ENCODE measurements at regions not wholly inside any gene's neighbourhood (a gene's known extent, or its start where the extent isn't known, plus 50 kb on each side); places are given as distances from the start of the nearest gene placed in this dataset.

- DNase-seq (ENCODE audit: low read depth): no peak
Observed at GRCh38 chr3:66592927-66593625, 92.3 kb upstream of the LRIG1 start.

DNA sequence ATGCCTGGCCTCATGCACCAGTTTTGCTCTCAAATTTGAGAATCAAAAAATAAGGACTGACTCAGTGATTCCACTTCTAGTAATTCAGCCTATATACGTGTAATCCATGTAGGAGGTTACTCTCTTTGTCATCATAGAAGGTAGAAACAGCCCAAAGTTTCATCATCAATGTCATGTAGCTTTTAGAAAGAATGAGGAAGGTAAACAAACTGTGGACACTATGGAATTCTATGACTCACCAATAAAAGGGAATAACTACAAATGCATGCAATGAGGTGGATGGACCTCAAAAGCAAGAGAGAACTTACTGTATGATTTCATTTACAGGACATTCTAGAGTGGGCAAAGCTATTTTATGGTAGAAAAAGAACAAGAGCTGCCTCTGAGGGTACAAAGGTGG is 93.2 kb upstream of the LRIG1 start:
- DNase-seq (ENCODE audit: low read depth): no peak

GRCh38 chr3:66597308-66597863 is 96.6 kb upstream of the LRIG1 start:
- no peak for DNase-seq (ENCODE audit: low read depth)

DNA sequence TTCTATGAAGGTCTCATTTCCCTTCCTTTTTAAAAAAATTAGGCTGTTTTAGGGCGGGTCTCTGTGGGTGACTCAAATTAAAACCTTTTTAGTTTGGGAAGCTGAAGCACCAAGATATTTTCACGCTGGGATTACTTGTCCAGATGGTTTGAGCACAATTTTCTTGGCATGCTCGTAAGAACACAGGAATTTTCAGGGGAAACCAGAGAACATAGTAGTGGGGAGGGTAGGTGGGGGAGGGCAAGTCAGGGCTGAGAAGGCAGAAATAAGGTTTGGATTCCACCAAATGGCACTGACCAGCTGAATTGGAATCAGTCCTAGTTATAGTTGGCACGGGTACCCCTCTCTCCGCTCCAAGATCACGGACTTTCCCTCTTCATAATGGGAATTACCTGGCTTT is 97.3 kb upstream of the LRIG1 start:
- no peak for DNase-seq (ENCODE audit: low read depth)

- no peak for DNase-seq (ENCODE audit: low read depth)
Observed at GRCh38 chr3:66602237-66602636, 101.4 kb upstream of the LRIG1 start.

- no peak for DNase-seq (ENCODE audit: low read depth)
Observed at GRCh38 chr3:66602691-66603090, 101.9 kb upstream of the LRIG1 start.

DNA sequence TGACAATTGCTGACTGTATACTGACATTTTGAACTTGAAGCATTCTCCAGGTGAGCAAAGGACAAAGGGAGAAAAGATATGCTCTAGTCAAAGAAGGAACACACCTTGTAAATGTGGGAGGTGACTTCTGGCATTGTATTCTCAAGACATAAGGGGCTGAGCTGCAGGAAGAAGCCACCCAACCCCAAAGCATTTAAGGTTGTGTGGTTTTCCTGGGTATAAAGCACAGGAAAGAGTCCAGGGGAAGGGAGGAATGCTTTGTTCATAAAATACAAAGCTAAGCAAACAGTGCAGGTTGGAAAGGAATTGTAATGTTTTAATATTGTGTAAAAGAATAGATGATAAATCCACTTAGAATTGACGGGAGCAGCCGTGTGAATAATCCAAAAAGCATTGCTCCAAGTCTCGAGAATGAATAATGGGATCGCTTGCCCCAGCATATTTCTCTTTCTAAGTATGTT is 102.4 kb upstream of the LRIG1 start:
- no peak for DNase-seq (ENCODE audit: low read depth)

DNA sequence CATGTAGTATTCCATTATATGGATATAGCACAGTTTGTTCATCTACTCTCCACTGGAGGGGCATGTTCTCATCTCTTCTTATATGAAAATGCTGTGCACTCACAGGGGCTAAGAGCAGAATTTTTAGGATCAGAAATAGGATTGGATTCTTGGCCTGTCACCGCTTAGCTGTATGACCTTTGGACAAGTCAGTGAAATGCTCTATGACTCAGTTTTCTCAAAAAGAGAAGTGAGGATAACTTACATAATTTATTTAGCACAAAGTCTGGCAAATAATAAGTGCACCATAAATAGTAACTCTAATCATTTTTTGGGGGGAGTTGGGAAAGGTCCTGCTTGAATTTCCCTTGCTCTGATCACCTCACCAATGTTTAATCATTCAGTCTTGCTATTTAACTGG is 103.7 kb upstream of the LRIG1 start:
- no peak for DNase-seq (ENCODE audit: low read depth)

DNA sequence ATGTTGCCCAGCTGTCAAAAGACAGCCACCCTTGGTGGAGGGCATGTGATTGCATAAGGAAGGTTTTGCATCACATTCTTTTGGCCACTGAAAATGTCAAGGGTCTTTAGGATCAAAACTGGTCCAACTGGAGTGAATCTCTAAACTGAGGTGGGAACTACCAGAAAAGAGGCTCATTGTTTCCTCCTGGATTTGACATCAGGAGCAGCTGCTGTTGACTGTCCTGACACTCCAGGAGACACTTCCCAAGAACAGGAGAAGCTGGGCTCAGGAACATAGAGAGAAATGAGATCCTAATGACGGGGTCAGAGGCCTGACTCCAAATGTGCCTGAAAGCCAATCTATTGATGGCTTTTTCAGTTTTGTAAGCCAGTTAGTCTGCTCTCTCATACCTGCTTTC is 105.3 kb upstream of the LRIG1 start:
- no peak for DNase-seq (ENCODE audit: low read depth)

- DNase-seq (ENCODE audit: low read depth): no peak
Observed at GRCh38 chr3:66606868-66607267, 106.0 kb upstream of the LRIG1 start.

- no peak for DNase-seq (ENCODE audit: low read depth)
Observed at GRCh38 chr3:66609660-66610561, 109.1 kb upstream of the LRIG1 start.

GRCh38 chr3:66610562-66610909 is 109.7 kb upstream of the LRIG1 start:
- no peak for DNase-seq (ENCODE audit: low read depth)

- no peak for DNase-seq (ENCODE audit: low read depth)
Observed at GRCh38 chr3:66615643-66616301, 115.0 kb upstream of the LRIG1 start.

DNA sequence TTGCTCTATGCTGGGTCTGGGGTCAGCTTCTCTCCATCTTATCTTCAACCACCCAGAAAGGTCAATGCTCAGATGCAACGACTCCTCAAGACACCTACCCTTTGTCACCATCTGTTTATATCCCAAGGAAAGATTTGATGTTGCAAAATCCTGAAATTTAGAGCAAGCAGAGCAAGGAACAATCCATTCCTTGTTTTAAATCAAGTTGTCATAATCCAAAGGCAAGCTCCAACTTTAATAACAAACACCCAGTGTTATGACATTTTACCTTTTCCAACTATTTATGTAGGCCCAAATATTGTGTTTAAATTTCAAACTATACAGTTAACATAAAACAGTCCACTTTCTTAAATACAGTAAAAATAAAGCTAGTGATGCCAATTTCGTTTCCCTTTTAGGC is 116.5 kb upstream of the LRIG1 start:
- DNase-seq (ENCODE audit: low read depth): no peak

GRCh38 chr3:66618066-66618465 is 117.2 kb upstream of the LRIG1 start:
- no peak for DNase-seq (ENCODE audit: low read depth)

DNA sequence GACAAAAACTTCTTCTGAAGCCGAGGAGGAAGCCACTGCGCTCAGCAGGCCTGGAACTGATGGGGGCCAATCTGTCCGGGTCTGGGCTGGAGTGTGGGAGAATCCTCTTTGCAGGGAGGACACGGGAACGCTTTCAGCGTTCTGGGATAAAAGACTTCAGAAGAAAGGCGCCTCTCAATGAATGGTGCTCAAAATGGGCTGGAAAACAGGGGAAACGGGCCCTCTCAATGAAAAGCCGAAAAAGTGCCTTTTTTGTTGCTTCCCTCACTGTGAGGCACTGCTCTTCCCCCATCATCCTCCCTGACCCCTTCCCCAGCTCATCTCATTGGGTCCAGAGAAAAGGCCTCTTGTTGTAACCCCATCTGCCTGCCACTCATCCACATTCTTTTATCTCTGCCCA is 119.5 kb upstream of the LRIG1 start:
- no peak for DNase-seq (ENCODE audit: low read depth)

DNA sequence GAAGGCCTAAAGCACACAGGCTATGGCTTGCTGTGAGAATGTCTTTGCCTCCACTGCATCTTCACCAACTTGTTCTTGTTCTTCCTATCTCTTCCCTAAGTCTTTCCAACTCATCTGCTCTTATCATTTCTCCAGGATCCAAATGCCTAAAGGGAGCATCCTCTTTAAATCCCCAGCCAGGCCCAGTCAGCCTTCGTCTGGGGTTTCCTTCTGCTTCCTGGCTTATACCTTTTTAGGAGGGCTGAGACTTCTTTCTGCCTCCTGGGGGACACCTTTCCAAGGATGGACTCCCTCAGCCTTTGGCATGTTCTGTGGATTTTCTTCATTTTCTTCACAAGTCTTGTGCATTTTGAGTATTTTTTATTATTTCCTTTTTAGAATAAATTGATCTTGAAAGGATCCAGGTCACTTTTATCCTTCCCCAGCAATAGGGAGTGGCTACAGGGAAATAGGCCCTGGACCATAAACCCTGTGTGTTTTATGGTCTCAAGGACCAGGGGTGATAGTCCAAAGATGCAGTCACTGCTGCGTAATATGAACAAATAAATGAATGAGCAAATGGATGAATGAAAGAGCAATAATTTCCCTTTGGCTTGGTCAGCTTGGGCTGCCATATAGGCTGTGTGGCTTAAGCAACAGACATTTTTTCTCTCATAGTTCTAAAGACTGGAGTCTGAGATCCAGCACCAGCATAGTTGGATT is 122.1 kb upstream of the LRIG1 start:
- DNase-seq (ENCODE audit: low read depth): no peak

- no peak for DNase-seq (ENCODE audit: low read depth)
Observed at GRCh38 chr3:66625505-66626216, 124.8 kb upstream of the LRIG1 start.

GRCh38 chr3:66629150-66629981 is 128.5 kb upstream of the LRIG1 start:
- DNase-seq (ENCODE audit: low read depth): no peak

DNA sequence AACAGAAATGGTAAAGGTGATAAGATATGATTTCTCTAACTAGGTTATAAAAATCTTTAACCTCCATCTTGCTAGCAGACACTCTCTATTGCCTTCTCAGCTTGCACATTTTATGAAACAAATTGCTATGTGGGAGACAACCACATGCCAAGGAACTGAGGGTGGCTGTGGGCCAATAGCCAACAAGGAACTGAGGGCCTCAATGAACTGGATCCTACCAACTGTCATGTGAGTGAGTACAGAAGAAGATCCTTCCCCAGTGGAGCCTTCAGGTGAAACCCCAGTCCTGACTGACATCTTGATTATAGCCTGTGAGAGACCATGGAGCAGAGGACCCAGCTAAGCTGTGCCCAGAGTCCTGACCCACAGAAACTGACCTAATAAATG is 129.2 kb upstream of the LRIG1 start:
- no peak for DNase-seq (ENCODE audit: low read depth)

All from stimulated activated CD8-positive, alpha-beta memory T cell treated with anti-CD3 and anti-CD28 coated beads, Interleukin-7, amount 100 ng/mL, for 24 hours (primary cell).